ENCODE measurements at regions not wholly inside any gene's neighbourhood (a gene's known extent, or its start where the extent isn't known, plus 50 kb on each side); places are given as distances from the start of the nearest gene placed in this dataset.

DNA sequence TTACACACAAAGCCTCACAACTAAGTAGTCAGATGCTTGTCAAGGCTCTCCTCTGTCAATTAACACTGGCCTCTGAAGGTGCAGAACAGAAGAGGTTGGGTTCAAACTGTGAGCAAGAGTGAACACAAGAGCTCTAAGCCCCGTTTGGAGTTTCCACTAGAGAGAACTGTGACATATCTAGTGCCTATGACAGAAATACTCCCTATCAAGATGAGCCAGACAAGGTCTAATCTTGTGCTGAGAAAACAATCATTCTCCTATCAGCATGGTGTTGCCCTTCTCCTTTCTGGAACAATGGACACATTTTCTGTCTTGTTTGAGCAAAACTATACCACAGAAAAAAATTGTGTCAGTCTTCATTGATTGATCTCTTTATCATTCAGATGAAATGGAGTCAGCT lies 62.4 kb upstream of the CCDC71L start:
- TF ChIP-seq, protein P1, sequence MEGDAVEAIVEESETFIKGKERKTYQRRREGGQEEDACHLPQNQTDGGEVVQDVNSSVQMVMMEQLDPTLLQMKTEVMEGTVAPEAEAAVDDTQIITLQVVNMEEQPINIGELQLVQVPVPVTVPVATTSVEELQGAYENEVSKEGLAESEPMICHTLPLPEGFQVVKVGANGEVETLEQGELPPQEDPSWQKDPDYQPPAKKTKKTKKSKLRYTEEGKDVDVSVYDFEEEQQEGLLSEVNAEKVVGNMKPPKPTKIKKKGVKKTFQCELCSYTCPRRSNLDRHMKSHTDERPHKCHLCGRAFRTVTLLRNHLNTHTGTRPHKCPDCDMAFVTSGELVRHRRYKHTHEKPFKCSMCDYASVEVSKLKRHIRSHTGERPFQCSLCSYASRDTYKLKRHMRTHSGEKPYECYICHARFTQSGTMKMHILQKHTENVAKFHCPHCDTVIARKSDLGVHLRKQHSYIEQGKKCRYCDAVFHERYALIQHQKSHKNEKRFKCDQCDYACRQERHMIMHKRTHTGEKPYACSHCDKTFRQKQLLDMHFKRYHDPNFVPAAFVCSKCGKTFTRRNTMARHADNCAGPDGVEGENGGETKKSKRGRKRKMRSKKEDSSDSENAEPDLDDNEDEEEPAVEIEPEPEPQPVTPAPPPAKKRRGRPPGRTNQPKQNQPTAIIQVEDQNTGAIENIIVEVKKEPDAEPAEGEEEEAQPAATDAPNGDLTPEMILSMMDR (conservative IDR thresholded peaks at IDR 0.05; ENCODE audit: control insufficient read depth, insufficient read depth, low read depth, low read length) = no peak
- DNase-seq (ENCODE audit: low read depth) = no peak
- no peak overlapping the region for H3K4me3 ChIP-seq (ENCODE audit: control insufficient read depth, low read depth, low read length)

DNA sequence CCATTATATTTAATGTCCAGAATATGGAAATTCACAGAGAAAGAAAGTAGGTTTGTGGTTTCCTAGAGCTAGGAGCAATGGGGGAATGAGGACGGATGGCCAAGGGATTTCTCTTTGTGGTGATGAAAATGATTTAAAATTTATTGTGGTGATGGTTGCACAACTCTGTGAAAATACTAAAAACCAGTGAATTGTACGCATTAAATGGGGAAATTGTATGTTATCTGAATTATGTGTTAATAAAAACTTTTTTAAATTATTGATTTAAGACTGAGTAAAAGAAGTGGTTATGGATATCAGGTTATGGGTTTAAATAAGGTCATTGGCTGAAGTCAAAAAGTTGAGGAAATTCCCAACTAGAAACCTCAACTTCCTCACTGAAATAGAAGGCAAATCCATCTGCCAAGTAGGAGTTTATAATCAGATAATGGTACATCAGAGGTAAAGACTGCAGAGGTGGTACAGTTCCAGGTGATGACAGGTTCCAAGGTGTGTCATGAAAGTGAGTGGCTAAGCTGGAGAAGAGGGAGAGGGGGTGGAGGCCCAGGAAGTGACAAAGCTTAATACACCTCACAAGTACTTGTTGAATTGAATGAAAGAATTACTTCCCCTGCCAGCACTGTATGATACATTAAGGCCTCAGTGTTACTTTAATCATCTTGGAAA lies 68.9 kb upstream of the CCDC71L start:
- H3K4me3 ChIP-seq (ENCODE audit: control insufficient read depth, low read depth, low read length) = no peak overlapping the region
- no peak for DNase-seq (ENCODE audit: low read depth)
- TF ChIP-seq, protein P1 (conservative IDR thresholded peaks at IDR 0.05; ENCODE audit: control insufficient read depth, insufficient read depth, low read depth, low read length) = no peak

DNA sequence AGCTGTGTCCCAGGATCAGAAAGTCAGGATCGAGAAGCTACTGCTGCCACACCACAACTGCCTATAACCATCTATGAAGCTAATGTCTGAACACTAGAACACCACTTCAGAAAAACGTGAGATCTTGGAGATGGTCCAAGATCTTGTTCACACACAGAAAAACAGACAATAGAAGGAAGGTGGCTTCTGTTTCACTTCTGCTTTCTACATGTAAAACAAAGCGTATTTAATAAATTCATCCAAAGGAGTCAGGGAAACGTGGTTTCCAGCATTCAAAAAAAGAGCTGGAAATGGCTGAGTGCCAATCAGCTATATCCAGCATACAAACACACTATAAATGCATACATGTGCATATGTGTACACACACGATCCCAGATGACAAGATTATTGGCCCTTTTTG lies 70.2 kb upstream of the CCDC71L start:
- TF ChIP-seq, protein P1 (conservative IDR thresholded peaks at IDR 0.05; ENCODE audit: control insufficient read depth, insufficient read depth, low read depth, low read length) = no peak
- DNase-seq (ENCODE audit: low read depth) = no peak
- H3K4me3 ChIP-seq (ENCODE audit: control insufficient read depth, low read depth, low read length) = no peak overlapping the region

DNA sequence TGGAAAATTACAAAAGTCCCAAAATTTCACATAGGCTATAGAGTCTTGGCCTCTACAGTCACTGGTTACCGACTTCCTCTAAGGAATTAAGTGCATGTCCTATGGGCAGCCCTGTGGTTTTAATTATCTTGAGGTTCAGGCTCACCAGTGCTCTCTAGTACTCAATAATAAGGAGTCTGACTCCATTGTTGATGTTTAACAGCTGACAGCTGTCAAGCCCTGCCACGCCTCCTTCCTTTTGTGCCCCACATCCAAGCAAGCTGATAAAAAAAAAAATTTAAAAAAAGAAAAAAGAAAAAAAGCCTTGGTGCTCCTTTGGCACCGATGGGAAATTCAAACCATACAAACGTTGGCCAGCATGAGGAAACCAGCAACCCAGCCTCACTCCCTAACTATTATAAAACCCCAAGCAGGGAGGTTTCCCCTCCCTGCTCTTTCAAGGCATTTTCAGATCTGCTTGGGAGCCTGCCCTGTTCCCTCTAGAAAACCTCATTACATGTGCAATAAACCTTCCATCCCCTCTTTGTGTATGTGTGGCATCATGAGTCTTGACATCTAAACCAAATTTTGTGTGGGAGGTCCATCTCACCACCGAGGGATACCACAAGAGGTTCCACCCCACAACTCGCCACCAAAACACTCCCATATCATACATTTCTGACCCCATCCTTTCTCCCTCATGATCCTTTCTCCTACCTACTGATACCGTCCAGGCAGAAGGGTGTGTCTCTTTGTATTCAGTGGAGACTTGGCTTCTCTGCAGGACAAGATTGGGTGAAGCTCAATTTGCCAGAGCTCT lies 70.9 kb upstream of the CCDC71L start:
- no peak for DNase-seq (ENCODE audit: low read depth)
- TF ChIP-seq, protein P1 (conservative IDR thresholded peaks at IDR 0.05; ENCODE audit: control insufficient read depth, insufficient read depth, low read depth, low read length) = no peak
- H3K4me3 ChIP-seq (ENCODE audit: control insufficient read depth, low read depth, low read length) = no peak overlapping the region

DNA sequence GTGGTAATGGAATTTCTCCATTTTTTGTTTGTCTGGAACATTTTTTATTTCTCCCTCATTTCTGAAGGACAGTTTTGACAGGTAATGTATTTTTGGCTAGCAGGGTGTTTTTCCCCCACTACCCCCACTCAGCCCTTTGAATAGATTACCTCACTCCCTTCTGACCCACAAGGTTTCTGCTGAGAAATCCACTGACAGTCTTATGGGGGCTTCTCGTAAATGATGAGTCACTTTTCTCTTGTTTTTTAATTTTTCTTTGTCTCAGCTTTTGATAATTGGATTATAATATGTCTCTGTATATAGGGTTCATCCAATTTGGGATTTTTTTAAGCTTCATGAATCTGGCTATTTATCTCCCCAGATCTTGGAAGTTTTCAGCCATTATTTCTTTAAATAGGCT lies 74.7 kb upstream of the CCDC71L start:
- H3K4me3 ChIP-seq (ENCODE audit: control insufficient read depth, low read depth, low read length) = no peak overlapping the region
- TF ChIP-seq, protein P1 (conservative IDR thresholded peaks at IDR 0.05; ENCODE audit: control insufficient read depth, insufficient read depth, low read depth, low read length) = no peak
- DNase-seq (ENCODE audit: low read depth) = no peak

DNA sequence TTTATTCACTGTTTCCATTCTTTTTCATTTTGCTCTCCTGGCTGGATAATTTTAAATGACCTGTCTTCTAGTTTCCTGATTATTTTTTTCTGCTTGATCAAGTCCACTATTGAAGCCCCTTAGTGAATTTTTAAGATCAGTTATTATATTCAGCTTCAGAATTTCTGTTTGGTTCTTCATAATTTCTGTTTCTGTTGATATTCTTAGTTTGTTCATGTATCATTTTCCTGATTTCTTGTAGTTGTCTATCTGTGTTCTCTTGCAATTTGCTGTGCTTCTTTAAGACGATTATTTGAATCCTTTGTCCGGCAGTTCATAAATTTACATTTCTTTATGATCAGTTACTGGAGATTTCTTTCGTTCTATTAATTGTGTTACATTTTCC lies 75.2 kb upstream of the CCDC71L start:
- TF ChIP-seq, protein P1 (conservative IDR thresholded peaks at IDR 0.05; ENCODE audit: control insufficient read depth, insufficient read depth, low read depth, low read length) = no peak
- DNase-seq (ENCODE audit: low read depth) = no peak
- H3K4me3 ChIP-seq (ENCODE audit: control insufficient read depth, low read depth, low read length) = no peak overlapping the region
